ENCODE measurements at regions not wholly inside any gene's neighbourhood (a gene's known extent, or its start where the extent isn't known, plus 50 kb on each side); places are given as distances from the start of the nearest gene placed in this dataset.

- TF ChIP-seq CTCF (IDR thresholded peaks at IDR 0.05) (no peak), POLR2A (IDR thresholded peaks at IDR 0.05) (no peak)
Observed at GRCh38 chr16:22643886-22644285, 133.2 kb downstream of the NPIPB5 start.
